ENCODE measurements at regions not wholly inside any gene's neighbourhood (a gene's known extent, or its start where the extent isn't known, plus 50 kb on each side); places are given as distances from the start of the nearest gene placed in this dataset.
A peak's percentile ranks its signal among the peaks of the same experiment; 100 is the strongest.

DNA sequence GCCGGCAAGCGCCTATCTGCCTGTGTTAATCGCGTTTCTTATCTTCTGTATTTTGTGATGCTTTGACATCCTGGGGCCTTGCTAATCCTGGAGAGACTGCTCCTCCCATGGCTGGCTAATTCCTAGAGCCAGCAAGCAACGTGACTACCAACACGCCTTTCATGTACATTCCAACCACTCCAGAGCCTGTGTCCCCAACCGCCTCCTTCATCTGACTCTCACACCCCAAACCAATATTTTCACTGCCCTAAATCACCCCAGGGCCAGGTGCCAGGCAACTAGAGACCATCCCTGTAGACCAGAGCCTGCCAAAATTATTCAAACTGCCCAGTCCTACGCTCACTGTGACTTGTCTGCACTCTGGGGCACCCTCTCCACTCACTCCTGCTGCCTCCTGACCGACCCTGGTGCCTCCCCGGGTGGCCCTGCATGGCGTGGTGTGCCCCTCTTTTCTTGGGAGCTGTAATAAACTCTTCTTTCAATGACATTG lies 50.5 kb upstream of the COL5A1 start:
- DNase-seq (ENCODE audit: low spot score): no peak
- TF ChIP-seq, protein P1, sequence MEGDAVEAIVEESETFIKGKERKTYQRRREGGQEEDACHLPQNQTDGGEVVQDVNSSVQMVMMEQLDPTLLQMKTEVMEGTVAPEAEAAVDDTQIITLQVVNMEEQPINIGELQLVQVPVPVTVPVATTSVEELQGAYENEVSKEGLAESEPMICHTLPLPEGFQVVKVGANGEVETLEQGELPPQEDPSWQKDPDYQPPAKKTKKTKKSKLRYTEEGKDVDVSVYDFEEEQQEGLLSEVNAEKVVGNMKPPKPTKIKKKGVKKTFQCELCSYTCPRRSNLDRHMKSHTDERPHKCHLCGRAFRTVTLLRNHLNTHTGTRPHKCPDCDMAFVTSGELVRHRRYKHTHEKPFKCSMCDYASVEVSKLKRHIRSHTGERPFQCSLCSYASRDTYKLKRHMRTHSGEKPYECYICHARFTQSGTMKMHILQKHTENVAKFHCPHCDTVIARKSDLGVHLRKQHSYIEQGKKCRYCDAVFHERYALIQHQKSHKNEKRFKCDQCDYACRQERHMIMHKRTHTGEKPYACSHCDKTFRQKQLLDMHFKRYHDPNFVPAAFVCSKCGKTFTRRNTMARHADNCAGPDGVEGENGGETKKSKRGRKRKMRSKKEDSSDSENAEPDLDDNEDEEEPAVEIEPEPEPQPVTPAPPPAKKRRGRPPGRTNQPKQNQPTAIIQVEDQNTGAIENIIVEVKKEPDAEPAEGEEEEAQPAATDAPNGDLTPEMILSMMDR (conservative IDR thresholded peaks at IDR 0.05; ENCODE audit: low read depth): no peak
- POLR2A ChIA-PET (ENCODE audit: low non-redundant PET): no interaction called here
- no peak overlapping the region for H3K27ac ChIP-seq
- CTCF ChIA-PET: no interaction called here

DNA sequence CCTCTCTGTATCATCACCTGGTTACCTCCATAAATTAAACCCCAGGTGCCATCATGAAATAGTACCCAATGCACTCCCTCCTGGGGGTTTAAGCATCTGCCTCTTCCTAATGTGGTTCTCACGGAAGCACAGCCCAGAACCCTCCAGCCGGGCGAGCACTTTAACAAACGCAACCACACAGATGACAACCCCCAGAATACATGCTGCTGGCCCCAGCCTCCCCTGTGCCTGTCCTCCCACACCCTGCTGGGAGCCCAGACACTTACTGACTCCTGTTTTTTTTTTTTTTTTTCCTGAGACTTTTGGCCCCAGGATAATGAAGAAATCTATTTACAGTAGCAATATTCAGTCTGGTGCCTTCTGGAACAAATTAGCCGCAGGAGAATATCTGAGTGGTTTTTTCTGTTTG lies 50.0 kb upstream of the COL5A1 start:
- TF ChIP-seq, protein P1 (conservative IDR thresholded peaks at IDR 0.05; ENCODE audit: low read depth): no peak
- ChIA-PET CTCF (no interaction called here), POLR2A (ENCODE audit: low non-redundant PET) (no interaction called here)
- H3K27ac ChIP-seq: peak overlapping the region; percentile 20
- no peak for DNase-seq (ENCODE audit: low spot score)
